Dedifferentiated amniotic fluid mesenchymal stem cell (primary cell): ENCODE measurements at regions not wholly inside any gene's neighbourhood (a gene's known extent, or its start where the extent isn't known, plus 50 kb on each side); places are given as distances from the start of the nearest gene placed in this dataset.

ENCODE experiments used
- DNase-seq: peaks from one replicate; pipeline ENCODE4 v3.0.0-alpha.2; 2016; ENCODE audit errors: extremely low spot score

GRCh38 chr16:86977076-86977676 lies 340.0 kb downstream of the C16orf95 start:
- DNase-seq = no peak

GRCh38 chr16:86978445-86979030 lies 338.7 kb downstream of the C16orf95 start:
- DNase-seq = no peak

GRCh38 chr16:86979061-86979460 lies 338.1 kb downstream of the C16orf95 start:
- no peak for DNase-seq

GRCh38 chr16:86979984-86980553 lies 337.1 kb downstream of the C16orf95 start:
- no peak for DNase-seq

- DNase-seq = no peak
Measured at GRCh38 chr16:86980644-86981043, 336.5 kb downstream of the C16orf95 start.

- no peak for DNase-seq
Measured at GRCh38 chr16:86982347-86982596, 334.9 kb downstream of the C16orf95 start.

- DNase-seq = no peak
Measured at GRCh38 chr16:86982912-86983311, 334.3 kb downstream of the C16orf95 start.

GRCh38 chr16:86983621-86984020 lies 333.6 kb downstream of the C16orf95 start:
- DNase-seq = no peak

GRCh38 chr16:86984343-86984742 lies 332.8 kb downstream of the C16orf95 start:
- no peak for DNase-seq

- DNase-seq = no peak
Measured at GRCh38 chr16:86984991-86985647, 332.1 kb downstream of the C16orf95 start.

GRCh38 chr16:86985648-86986015 lies 331.6 kb downstream of the C16orf95 start:
- no peak for DNase-seq

- no peak for DNase-seq
Measured at GRCh38 chr16:86986136-86986535, 331.1 kb downstream of the C16orf95 start.

GRCh38 chr16:86986809-86987487 lies 330.2 kb downstream of the C16orf95 start:
- no peak for DNase-seq

- no peak for DNase-seq
Measured at GRCh38 chr16:86987746-86988670, 329.2 kb downstream of the C16orf95 start.

- no peak for DNase-seq
Measured at GRCh38 chr16:86988920-86989696, 328.1 kb downstream of the C16orf95 start.

- DNase-seq = no peak
Measured at GRCh38 chr16:86990451-86990850, 326.7 kb downstream of the C16orf95 start.

GRCh38 chr16:86991679-86992078 lies 325.5 kb downstream of the C16orf95 start:
- DNase-seq = no peak

- DNase-seq = no peak
Measured at GRCh38 chr16:86992587-86992986, 324.6 kb downstream of the C16orf95 start.

- DNase-seq = no peak
Measured at GRCh38 chr16:86993426-86994110, 323.6 kb downstream of the C16orf95 start.

- DNase-seq = no peak
Measured at GRCh38 chr16:86994215-86994614, 323.0 kb downstream of the C16orf95 start.
